Fibroblast of pulmonary artery (primary cell): ENCODE measurements at regions not wholly inside any gene's neighbourhood (a gene's known extent, or its start where the extent isn't known, plus 50 kb on each side); places are given as distances from the start of the nearest gene placed in this dataset.

Source experiments
- DNase-seq: peaks from one replicate; pipeline ENCODE4 v3.0.0-alpha.2; 2010; ENCODE audit warnings: low read depth
- H3K4me3 ChIP-seq: replicated peaks from 2 replicates; pipeline ENCODE4 v1.5.1; 2011; ENCODE audit warnings: low read depth, mild to moderate bottlenecking, control low read depth, low read length, moderate library complexity
- CTCF ChIP-seq: IDR thresholded peaks from 2 replicates; pipeline ENCODE4 v1.5.1; 2011; ENCODE audit warnings: mild to moderate bottlenecking, control low read depth, low read length, inconsistent platforms; ENCODE audit errors: missing control alignments

- DNase-seq: peak; percentile 16
- TF ChIP-seq CTCF: no peak
Observed at GRCh38 chr2:196284866-196285557, 113.6 kb upstream of the STK17B start.

DNA sequence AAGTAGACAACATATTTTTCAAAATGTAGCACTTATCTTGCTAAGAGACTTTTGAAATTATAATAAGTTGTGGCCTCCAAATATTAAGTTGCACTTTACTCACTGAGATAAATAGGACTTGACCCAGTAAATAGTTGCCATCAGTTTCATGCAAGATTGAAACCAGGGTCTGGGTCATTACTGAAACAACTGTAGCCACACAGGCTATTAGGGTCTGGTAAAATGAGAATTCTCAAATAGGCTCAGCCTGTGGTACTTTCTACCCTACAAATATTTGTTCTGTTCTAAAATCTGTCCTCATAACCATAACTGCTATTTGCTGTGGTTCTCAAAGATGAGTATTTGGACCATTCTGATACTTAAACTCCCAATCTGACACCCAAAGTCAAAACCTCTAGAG lies 115.4 kb upstream of the STK17B start:
- no peak for TF ChIP-seq CTCF
- no peak overlapping the region for H3K4me3 ChIP-seq
- DNase-seq: no peak

More at GRCh38 chr2:196284866-196285557, 113.6 kb upstream of the STK17B start:
- no peak overlapping the region for H3K4me3 ChIP-seq

GRCh38 chr2:196287523-196287922 lies 116.1 kb upstream of the STK17B start:
- DNase-seq: no peak
- H3K4me3 ChIP-seq: no peak overlapping the region
- TF ChIP-seq CTCF: no peak

DNA sequence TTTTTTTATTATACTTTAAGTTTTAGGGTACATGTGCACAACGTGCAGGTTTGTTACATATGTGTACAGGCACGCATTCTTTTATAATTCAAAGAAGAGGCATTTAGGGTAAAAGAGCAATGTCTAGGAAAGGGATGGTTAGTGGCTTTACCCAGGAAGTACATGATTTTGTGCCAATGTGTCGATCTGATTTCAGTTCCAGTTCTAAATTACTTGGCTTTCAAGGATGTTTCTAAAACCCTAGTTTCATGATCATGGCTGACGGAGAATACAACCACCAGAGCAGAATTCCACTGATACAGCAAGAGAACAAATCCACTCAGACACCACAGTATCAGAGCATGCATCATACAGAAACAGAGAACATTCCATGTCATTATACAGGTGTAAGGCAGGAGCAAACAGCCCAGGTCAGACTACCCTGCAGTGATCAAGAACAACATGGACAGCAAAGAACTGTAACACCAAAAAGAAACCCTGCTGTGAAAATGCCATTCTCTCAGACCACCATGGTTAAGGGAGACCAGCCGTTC lies 116.7 kb upstream of the STK17B start:
- H3K4me3 ChIP-seq: no peak overlapping the region
- DNase-seq: no peak
- no peak for TF ChIP-seq CTCF

- TF ChIP-seq CTCF: no peak
- no peak overlapping the region for H3K4me3 ChIP-seq
- no peak for DNase-seq
Observed at GRCh38 chr2:196289000-196289399, 117.6 kb upstream of the STK17B start.

GRCh38 chr2:196290136-196290535 lies 118.8 kb upstream of the STK17B start:
- TF ChIP-seq CTCF: no peak
- no peak for DNase-seq
- H3K4me3 ChIP-seq: no peak overlapping the region

- DNase-seq: no peak
Observed at GRCh38 chr2:196290569-196290968, 119.2 kb upstream of the STK17B start.

More at GRCh38 chr2:196290569-196290968, 119.2 kb upstream of the STK17B start:
- H3K4me3 ChIP-seq: no peak overlapping the region
- TF ChIP-seq CTCF: no peak
